ENCODE measurements at regions not wholly inside any gene's neighbourhood (a gene's known extent, or its start where the extent isn't known, plus 50 kb on each side); places are given as distances from the start of the nearest gene placed in this dataset.
"Not testable (repeated sequence)": the region's sequence is repeated elsewhere in the genome, so short reads cannot be mapped to it uniquely, and the experiment has no call there.

DNA sequence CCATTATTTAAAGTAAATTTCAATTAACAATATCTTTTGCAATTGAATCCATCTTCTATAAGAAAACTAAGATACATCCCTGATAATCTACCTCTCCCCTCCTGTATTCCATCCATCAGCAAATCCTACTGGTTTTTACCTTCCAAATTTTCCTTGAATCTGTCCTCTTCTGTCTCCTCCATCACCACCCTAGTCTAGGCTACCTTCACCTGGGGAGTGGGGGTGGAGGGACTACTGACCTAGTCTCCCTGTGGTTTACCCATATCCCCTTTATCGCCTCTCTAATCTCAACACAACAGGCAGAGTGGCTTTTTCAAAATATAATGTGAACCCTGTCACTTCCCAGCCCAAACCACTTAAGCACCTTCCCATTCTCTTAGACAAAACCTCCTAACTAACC, 327.8 kb downstream of the FAM72C start:
- TF ChIP-seq CTCF, POLR2AphosphoS5, POLR2A (IDR thresholded peaks at IDR 0.05): not testable (repeated sequence)

All from breast epithelium (tissue), 3 donors.